Epithelial cell of proximal tubule (primary cell): ENCODE measurements at regions not wholly inside any gene's neighbourhood (a gene's known extent, or its start where the extent isn't known, plus 50 kb on each side); places are given as distances from the start of the nearest gene placed in this dataset.

Source experiments
- DNase-seq: peaks from one replicate; pipeline ENCODE4 v3.0.0-alpha.2; 2011; ENCODE audit warnings: low read depth
- H3K4me3 ChIP-seq: 2 replicates; pipeline ENCODE4 v1.5.1; 2011; ENCODE audit warnings: low read depth, mild to moderate bottlenecking, low read length
- TF ChIP-seq, protein P1 (sequence below): conservative IDR thresholded peaks from 2 replicates; pipeline ENCODE4 v1.5.1; 2012; ENCODE audit warnings: low read depth, mild to moderate bottlenecking, low read length

DNA sequence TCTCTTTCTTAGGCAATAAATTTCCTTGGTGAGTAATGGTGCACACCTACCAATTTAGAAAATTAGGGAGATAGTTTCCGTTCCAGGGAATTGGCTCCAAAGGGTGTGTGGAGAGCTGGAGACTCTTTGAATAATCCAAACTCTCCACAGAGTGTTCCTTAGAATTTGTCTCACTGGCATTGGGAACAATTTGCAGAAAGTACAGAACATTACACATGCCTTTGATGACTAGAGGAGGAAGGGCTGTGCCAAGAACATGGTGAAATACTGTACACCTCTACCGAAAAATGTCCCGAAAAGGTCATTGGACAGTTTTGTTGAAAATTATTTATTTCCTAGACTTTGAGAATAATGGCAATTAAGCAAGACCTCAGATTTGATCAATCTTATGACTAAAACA is 214.2 kb upstream of the MPDZ start:
- no peak overlapping the region for H3K4me3 ChIP-seq
- DNase-seq = no peak
- TF ChIP-seq, protein P1, sequence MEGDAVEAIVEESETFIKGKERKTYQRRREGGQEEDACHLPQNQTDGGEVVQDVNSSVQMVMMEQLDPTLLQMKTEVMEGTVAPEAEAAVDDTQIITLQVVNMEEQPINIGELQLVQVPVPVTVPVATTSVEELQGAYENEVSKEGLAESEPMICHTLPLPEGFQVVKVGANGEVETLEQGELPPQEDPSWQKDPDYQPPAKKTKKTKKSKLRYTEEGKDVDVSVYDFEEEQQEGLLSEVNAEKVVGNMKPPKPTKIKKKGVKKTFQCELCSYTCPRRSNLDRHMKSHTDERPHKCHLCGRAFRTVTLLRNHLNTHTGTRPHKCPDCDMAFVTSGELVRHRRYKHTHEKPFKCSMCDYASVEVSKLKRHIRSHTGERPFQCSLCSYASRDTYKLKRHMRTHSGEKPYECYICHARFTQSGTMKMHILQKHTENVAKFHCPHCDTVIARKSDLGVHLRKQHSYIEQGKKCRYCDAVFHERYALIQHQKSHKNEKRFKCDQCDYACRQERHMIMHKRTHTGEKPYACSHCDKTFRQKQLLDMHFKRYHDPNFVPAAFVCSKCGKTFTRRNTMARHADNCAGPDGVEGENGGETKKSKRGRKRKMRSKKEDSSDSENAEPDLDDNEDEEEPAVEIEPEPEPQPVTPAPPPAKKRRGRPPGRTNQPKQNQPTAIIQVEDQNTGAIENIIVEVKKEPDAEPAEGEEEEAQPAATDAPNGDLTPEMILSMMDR = no peak

DNA sequence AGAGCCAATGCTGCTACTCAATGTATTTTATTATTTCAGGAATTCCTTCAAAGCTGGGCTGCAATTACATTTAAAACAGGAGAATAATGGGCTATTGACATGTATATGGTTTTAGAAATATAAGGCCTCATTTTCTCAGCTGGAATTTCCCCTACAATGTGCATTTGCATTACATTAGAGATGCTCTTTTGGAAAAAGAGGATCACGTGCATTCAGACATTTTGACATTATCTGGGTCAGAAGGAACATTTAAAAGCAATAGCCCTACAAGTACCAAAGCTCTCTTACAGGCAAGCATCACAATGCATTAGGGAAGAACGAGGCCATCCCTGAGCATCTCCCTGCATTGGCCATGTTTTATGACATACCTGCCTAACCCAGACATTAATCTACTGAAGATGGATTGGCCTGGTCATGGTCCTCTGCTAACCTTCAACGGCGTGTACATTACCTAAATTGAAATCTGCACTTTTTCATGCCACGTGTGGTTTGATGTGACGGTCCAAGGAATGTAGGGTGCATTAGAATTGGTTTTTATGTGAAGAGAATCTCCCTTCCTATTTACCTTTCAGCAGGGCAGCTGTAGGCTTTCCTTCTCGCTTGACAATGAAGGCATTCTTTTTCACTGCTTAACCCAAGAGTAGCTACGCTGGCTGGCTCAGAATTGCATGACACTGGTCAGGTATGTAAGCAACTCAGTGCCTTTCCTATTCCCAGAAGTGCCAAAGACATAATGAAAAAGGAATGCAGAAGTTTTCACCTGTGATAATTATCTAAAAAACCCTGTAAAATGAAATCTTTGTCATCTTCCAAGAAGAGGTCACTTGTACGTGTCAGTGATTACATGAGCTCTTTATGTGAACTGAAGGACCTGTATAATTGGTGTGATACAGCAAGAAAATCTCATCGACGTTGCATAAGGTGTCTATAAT is 212.3 kb upstream of the MPDZ start:
- TF ChIP-seq, protein P1 = no peak
- H3K4me3 ChIP-seq = no peak overlapping the region
- DNase-seq = no peak

DNA sequence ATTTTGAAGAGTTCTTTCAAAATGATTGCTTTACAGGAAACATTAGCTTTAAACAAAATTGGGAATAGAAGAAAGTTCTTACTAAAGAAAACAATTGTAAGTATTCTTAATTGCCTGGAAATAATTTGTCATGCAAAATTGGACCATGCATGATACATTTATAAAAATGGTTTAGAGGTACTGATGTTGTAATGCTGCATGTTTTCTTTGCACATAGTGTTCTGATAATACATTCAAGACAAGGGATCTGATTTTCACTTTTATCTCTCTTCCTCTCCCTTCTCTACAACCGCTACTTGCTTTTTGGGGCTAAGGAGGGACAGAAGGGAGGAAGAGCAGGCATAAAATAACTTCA is 211.6 kb upstream of the MPDZ start:
- TF ChIP-seq, protein P1 = no peak
- DNase-seq = no peak
- no peak overlapping the region for H3K4me3 ChIP-seq

DNA sequence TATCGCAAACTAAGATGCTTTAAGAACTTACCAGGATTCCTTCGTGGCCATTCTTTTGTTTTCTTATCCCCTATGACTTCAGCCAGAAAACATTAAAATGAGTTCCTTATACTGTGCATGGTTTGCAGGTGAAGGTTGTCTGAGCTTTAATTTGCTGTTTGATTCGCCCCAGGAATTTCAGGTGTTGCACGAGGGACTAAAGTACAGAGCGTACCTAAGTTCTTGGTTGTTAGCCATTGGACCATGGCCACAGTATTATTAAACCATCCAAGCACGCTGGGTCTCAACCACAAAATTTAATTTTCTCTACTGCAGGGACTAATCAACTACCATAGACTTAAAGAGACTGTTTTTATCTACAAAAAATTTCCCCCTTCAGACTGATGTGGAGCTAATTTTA is 208.4 kb upstream of the MPDZ start:
- TF ChIP-seq, protein P1 = no peak
- DNase-seq = no peak
- no peak overlapping the region for H3K4me3 ChIP-seq

DNA sequence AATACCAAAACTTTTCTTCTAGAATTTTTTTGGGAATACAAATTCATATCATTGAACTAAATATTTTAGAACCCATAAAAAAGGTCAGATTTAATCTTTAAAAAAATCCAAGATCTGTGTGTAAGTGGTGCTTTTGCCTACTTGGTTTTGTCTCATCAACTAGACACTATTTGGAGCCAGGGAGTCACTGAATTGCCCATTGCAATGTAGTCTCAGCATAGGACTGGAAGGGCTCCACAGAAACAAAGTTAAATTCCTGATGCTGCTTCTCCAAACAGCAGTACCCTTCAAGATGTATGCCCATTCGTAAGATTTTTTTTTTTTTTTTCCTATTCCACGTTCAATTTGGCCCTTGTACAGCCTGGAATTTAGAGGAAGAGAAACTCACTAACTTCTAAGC is 208.0 kb upstream of the MPDZ start:
- no peak for DNase-seq
- TF ChIP-seq, protein P1 = no peak
- H3K4me3 ChIP-seq = no peak overlapping the region

DNA sequence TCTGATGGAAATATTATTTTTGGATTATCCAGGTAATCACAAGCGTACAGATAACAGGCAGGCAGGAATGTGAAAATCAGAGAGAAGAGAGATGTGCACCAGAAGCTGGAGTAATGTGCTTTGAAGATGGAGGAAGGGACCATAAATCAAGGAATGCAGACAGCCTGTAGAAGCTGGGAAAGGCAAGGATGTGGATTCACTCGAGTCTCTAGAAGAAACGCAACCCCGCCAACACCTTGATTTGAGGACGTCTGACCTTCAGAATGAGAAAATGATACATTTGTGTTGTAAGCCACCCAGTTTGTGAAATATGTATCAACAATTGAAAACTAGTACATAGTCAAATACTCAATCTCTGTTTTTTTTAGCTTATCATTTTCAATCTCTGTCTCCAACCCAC is 207.6 kb upstream of the MPDZ start:
- TF ChIP-seq, protein P1 = no peak
- H3K4me3 ChIP-seq = no peak overlapping the region
- DNase-seq = no peak

DNA sequence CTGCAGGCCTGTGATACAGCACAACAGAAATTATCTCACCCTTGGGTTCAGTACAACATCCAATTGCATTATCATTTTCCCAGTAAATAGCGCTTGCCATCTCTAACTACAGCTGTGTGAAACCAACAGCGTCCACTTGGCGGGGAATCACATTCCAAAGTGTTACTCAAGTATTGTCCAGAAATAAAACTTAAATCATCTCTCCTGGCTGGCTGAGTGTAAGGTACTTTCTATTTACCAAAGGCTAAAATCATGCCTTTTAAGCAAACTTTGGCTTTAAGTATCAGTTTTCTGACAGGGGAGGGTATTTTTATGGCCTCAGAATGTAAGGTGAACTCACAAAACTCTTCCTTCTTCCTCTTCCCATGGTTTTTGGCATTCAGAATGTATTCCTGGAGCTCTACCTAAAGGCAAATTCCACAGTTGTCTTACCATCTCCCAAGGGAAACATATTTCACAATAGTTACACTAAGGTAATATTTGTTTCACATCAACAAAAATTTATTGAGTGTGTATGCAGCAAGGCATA is 205.6 kb upstream of the MPDZ start:
- H3K4me3 ChIP-seq = no peak overlapping the region
- TF ChIP-seq, protein P1 = peak; percentile 33
- peak; percentile 78 for DNase-seq
